WTC11 (cell line): ENCODE measurements at regions not wholly inside any gene's neighbourhood (a gene's known extent, or its start where the extent isn't known, plus 50 kb on each side); places are given as distances from the start of the nearest gene placed in this dataset.

Experiments
- ATAC-seq: fragments of 200-7000 bp; cut with Tn5 transposase; 2 replicates; pipeline ENCODE4 v1.10.0; 2021; ENCODE audit warnings: mild to moderate bottlenecking, moderate library complexity
- CTCF ChIA-PET: fragments of 300-600 bp; sonication (Branson Sonifier 250); formaldehyde crosslinking; loops from one replicate; lab custom pipeline; 2021; ENCODE audit warnings: antibody characterized with exemption; lab: Charles Lee
- POLR2A ChIA-PET: fragments of 350-600 bp; sonication (Branson Sonifier 250); formaldehyde crosslinking; loops from one replicate; lab custom pipeline; 2021; ENCODE audit warnings: antibody characterized with exemption; lab: Charles Lee
- DNase-seq: peaks from one replicate; pipeline ENCODE4 v3.0.0; 2021; ENCODE audit warnings: low spot score
- H3K27ac Mint-ChIP-seq: 2 replicates; pipeline ENCODE4 v1.8.0; 2021; ENCODE audit warnings: mixed read lengths
- H3K27me3 Mint-ChIP-seq: 2 replicates; pipeline ENCODE4 v1.8.0; 2021; ENCODE audit warnings: low read depth, mild to moderate bottlenecking, moderate library complexity, mixed read lengths
- H3K36me3 Mint-ChIP-seq: 2 replicates; pipeline ENCODE4 v1.8.0; 2021; ENCODE audit warnings: mixed read lengths
- H3K4me1 Mint-ChIP-seq: 2 replicates; pipeline ENCODE4 v1.8.0; 2022; ENCODE audit warnings: mixed read lengths
- H3K4me3 Mint-ChIP-seq: 2 replicates; pipeline ENCODE4 v1.8.0; 2021; ENCODE audit warnings: mild to moderate bottlenecking, moderate library complexity, mixed read lengths
- H3K9me3 Mint-ChIP-seq: 2 replicates; pipeline ENCODE4 v1.8.0; 2021; ENCODE audit warnings: mixed read lengths
- ARID4B ChIP-seq: sonication (generic); formaldehyde crosslinking; IDR thresholded peaks from 2 replicates; pipeline ENCODE4 v1.8.0; 2023; ENCODE audit warnings: missing genetic modification reagents, mild to moderate bottlenecking, borderline replicate concordance
- CDX4 ChIP-seq: fragments of 250-450 bp; sonication (Bioruptor Pico); IDR thresholded peaks from 2 replicates; pipeline ENCODE4 v1.9.0; 2021; ENCODE audit warnings: moderate library complexity, mild to moderate bottlenecking, inconsistent platforms, borderline replicate concordance
- CREB1 ChIP-seq: sonication (generic); formaldehyde crosslinking; IDR thresholded peaks from 2 replicates; pipeline ENCODE4 v1.8.0; 2023; ENCODE audit warnings: mild to moderate bottlenecking, missing genetic modification reagents
- EMX1 ChIP-seq: fragments of 250-450 bp; sonication (Bioruptor Pico); IDR thresholded peaks from 2 replicates; pipeline ENCODE4 v1.8.0; 2021; ENCODE audit warnings: mild to moderate bottlenecking
- GABPB1 ChIP-seq: sonication (generic); formaldehyde crosslinking; IDR thresholded peaks from 2 replicates; pipeline ENCODE4 v1.8.1; 2023; ENCODE audit warnings: mild to moderate bottlenecking, missing genetic modification reagents
- HMGA2 ChIP-seq: fragments of 250-450 bp; sonication (Bioruptor Pico); IDR thresholded peaks from 2 replicates; pipeline ENCODE4 v1.4.0; 2021; ENCODE audit warnings: mild to moderate bottlenecking, moderate library complexity
- NR1H2 ChIP-seq: sonication (generic); formaldehyde crosslinking; IDR thresholded peaks from 2 replicates; pipeline ENCODE4 v1.9.0; 2021; ENCODE audit warnings: mild to moderate bottlenecking, moderate library complexity, missing genetic modification reagents
- NR2C2 ChIP-seq: sonication (generic); formaldehyde crosslinking; IDR thresholded peaks from 2 replicates; pipeline ENCODE4 v1.8.0; 2022; ENCODE audit warnings: mild to moderate bottlenecking, missing genetic modification reagents
- NR3C1 ChIP-seq: sonication (generic); formaldehyde crosslinking; conservative IDR thresholded peaks from 2 replicates; pipeline ENCODE4 v1.8.1; 2023; ENCODE audit warnings: low read depth, mild to moderate bottlenecking, missing genetic modification reagents
- SMAD3 ChIP-seq: sonication (generic); formaldehyde crosslinking; IDR thresholded peaks from 2 replicates; pipeline ENCODE4 v1.8.0; 2022; ENCODE audit warnings: missing genetic modification reagents, mild to moderate bottlenecking, borderline replicate concordance
- SMAD4 ChIP-seq: sonication (generic); formaldehyde crosslinking; IDR thresholded peaks from 2 replicates; pipeline ENCODE4 v1.8.0; 2022; ENCODE audit warnings: mild to moderate bottlenecking, missing genetic modification reagents
- SOX15 ChIP-seq: fragments of 250-450 bp; sonication (Bioruptor Pico); IDR thresholded peaks from 2 replicates; pipeline ENCODE4 v1.9.0; 2021; ENCODE audit warnings: mild to moderate bottlenecking
- STAT6 ChIP-seq: sonication (generic); formaldehyde crosslinking; conservative IDR thresholded peaks from 2 replicates; pipeline ENCODE4 v1.8.1; 2023; ENCODE audit warnings: mild to moderate bottlenecking, low read depth, missing genetic modification reagents, moderate library complexity
- USF1 ChIP-seq: sonication (generic); formaldehyde crosslinking; IDR thresholded peaks from 2 replicates; pipeline ENCODE4 v1.8.0; 2022; ENCODE audit warnings: mild to moderate bottlenecking, missing genetic modification reagents
- ZBTB43 ChIP-seq: sonication (generic); formaldehyde crosslinking; IDR thresholded peaks from 2 replicates; pipeline ENCODE4 v1.8.1; 2023; ENCODE audit warnings: mild to moderate bottlenecking, missing genetic modification reagents
- ZMAT4 ChIP-seq: fragments of 250-450 bp; sonication (Bioruptor Pico); IDR thresholded peaks from 2 replicates; pipeline ENCODE4 v1.9.0; 2021; ENCODE audit warnings: mild to moderate bottlenecking
- ZNF219 ChIP-seq: sonication (generic); formaldehyde crosslinking; IDR thresholded peaks from 2 replicates; pipeline ENCODE4 v1.8.0; 2023; ENCODE audit warnings: missing genetic modification reagents, mild to moderate bottlenecking, borderline replicate concordance
- ZNF281 ChIP-seq: sonication (generic); formaldehyde crosslinking; IDR thresholded peaks from 2 replicates; pipeline ENCODE4 v1.8.0; 2023; ENCODE audit warnings: mild to moderate bottlenecking, missing genetic modification reagents
- ZNF396 ChIP-seq: fragments of 250-450 bp; sonication (Bioruptor Pico); IDR thresholded peaks from 2 replicates; pipeline ENCODE4 v1.8.0; 2021; ENCODE audit warnings: mild to moderate bottlenecking, moderate library complexity, borderline replicate concordance
- ZNF416 ChIP-seq: fragments of 250-450 bp; sonication (Bioruptor Pico); IDR thresholded peaks from 2 replicates; pipeline ENCODE4 v1.9.0; 2021; ENCODE audit warnings: mild to moderate bottlenecking, inconsistent platforms
- ZSCAN18 ChIP-seq: fragments of 250-450 bp; sonication (Bioruptor Pico); IDR thresholded peaks from 2 replicates; pipeline ENCODE4 v2.1.2; 2022; ENCODE audit warnings: mild to moderate bottlenecking, moderate library complexity

GRCh38 chr15:100808691-100809090, 70.9 kb upstream of the ALDH1A3 start:
- DNase-seq (no peak), ATAC-seq (no peak)
- H3K4me3 Mint-ChIP-seq = no peak overlapping the region
- peaks cover 8% of the 10 kb centered on the region for H3K9me3 Mint-ChIP-seq
- POLR2A ChIA-PET = no interaction called here
- no peaks in the 10 kb centered on the region for H3K36me3 Mint-ChIP-seq
- no peak overlapping the region for H3K27ac Mint-ChIP-seq
- peaks cover 2% of the 10 kb centered on the region for H3K4me1 Mint-ChIP-seq
- H3K27me3 Mint-ChIP-seq = no peaks in the 10 kb centered on the region
- no peak for TF ChIP-seq NR2C2 (CRISPR knock-in tag)
- no peak for TF ChIP-seq EMX1 (CRISPR knock-in tag)
- TF ChIP-seq, all 79 proteins: peak for 0
- CTCF ChIA-PET = no interaction called here

GRCh38 chr15:100809151-100809550, 70.5 kb upstream of the ALDH1A3 start:
- Mint-ChIP-seq H3K4me3 (no peak overlapping the region), H3K9me3 (peaks cover 12% of the 10 kb centered on the region), H3K36me3 (no peaks in the 10 kb centered on the region), H3K27me3 (peaks cover under 1% of the 10 kb centered on the region; the same call in 1 of the 2 replicates), H3K4me1 (peaks cover 2% of the 10 kb centered on the region), H3K27ac (no peak overlapping the region)
- CTCF ChIA-PET = no interaction called here
- POLR2A ChIA-PET = no interaction called here
- no peak for DNase-seq
- no peak for ATAC-seq
- TF ChIP-seq ARID4B (no peak), NR3C1 (no peak), ZNF416 (CRISPR knock-in tag) (no peak), ZNF396 (no peak), GABPB1 (CRISPR knock-in tag) (no peak), CREB1 (CRISPR knock-in tag) (no peak), ZMAT4 (CRISPR knock-in tag) (no peak), USF1 (CRISPR knock-in tag) (no peak), ZNF219 (CRISPR knock-in tag) (no peak), SMAD3 (CRISPR knock-in tag) (no peak), CDX4 (no peak), ZSCAN18 (CRISPR knock-in tag) (no peak), STAT6 (no peak), ZNF281 (CRISPR knock-in tag) (no peak), SMAD4 (CRISPR knock-in tag) (no peak), NR1H2 (CRISPR knock-in tag) (no peak), HMGA2 (CRISPR knock-in tag) (no peak), SOX15 (CRISPR knock-in tag) (no peak), ZBTB43 (CRISPR knock-in tag) (no peak)
